ENCODE measurements at regions not wholly inside any gene's neighbourhood (a gene's known extent, or its start where the extent isn't known, plus 50 kb on each side); places are given as distances from the start of the nearest gene placed in this dataset.

DNA sequence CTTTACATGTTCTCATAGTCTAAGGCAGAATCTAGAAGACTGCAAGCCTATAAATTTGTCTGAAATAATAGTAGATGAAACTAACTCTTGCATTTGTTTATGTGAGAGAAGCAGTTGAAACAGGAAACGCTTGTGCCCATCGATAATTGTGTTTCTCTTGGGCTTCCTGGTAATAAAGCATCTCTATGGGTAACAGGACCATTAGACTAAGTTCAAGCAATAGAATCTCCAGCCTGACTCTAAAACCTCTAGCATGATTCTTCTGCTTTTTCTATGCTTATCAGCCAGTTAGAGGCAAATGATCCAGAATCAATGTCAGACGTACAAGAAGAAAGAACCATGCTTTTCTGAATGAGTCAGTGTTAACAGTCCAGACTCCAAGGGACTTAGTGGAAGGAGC lies 1734.4 kb downstream of the LRRC4C start:
- no peak for TF ChIP-seq EZH2 (IDR thresholded peaks at IDR 0.05; ENCODE audit: borderline replicate concordance, low read length)
- TF ChIP-seq CTCF (IDR thresholded peaks at IDR 0.05; ENCODE audit: low read length) = no peak
- H3K9me3 ChIP-seq (ENCODE audit: low read length) = no peaks in the 10 kb centered on the region
- H4K20me1 ChIP-seq (ENCODE audit: insufficient read depth, low read length) = no peaks in the 10 kb centered on the region
- no peaks in the 10 kb centered on the region for H3K4me1 ChIP-seq (ENCODE audit: insufficient read depth, low read length, severe bottlenecking)
- H3K9me2 ChIP-seq (ENCODE audit: low read depth, low read length) = no peaks in the 10 kb centered on the region
- no peaks in the 10 kb centered on the region for H3F3A ChIP-seq (ENCODE audit: insufficient read depth, low read length)
- H3K36me3 ChIP-seq (ENCODE audit: insufficient read depth, low read length) = no peaks in the 10 kb centered on the region
- H3K27ac ChIP-seq (ENCODE audit: low read depth, low read length, poor library complexity, severe bottlenecking) = no peak overlapping the region
- H3K4me2 ChIP-seq (ENCODE audit: low read length) = no peak overlapping the region
- no peak overlapping the region for H3K9ac ChIP-seq (ENCODE audit: low read length)
- no peak overlapping the region for H3K4me3 ChIP-seq (ENCODE audit: low read depth, low read length, poor library complexity, severe bottlenecking)
- no peaks in the 10 kb centered on the region for H3K27me3 ChIP-seq (ENCODE audit: insufficient read depth, low read length)
- H3K79me2 ChIP-seq (ENCODE audit: insufficient read depth, low read length) = no peaks in the 10 kb centered on the region
- no peak overlapping the region for H2AFZ ChIP-seq (ENCODE audit: low read length)

DNA sequence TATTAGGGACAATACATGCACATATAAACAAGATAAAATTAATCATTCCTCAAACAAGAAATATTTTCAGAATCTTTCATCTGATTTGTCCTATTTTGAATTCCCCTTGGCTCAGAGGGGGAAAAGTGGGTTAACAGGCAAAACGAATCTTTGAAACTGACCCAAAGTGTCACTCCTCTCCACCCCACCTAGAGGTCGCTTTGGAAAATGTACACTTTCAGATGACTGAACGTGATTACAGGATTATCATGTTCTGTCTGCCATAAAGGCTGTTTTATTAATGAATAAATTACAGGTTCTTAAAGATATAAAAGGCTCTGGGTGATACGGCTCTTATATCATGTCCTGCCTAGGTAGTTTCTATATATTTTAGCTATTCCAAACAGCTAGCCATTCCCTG lies 1735.0 kb downstream of the LRRC4C start:
- Histone ChIP-seq H3K9me2 (ENCODE audit: low read depth, low read length) (no peaks in the 10 kb centered on the region), H3K4me2 (ENCODE audit: low read length) (no peak overlapping the region), H3K36me3 (ENCODE audit: insufficient read depth, low read length) (no peaks in the 10 kb centered on the region), H3K4me3 (ENCODE audit: low read depth, low read length, poor library complexity, severe bottlenecking) (no peak overlapping the region), H3K27me3 (ENCODE audit: insufficient read depth, low read length) (no peaks in the 10 kb centered on the region), H3K27ac (ENCODE audit: low read depth, low read length, poor library complexity, severe bottlenecking) (no peak overlapping the region), H4K20me1 (ENCODE audit: insufficient read depth, low read length) (no peaks in the 10 kb centered on the region), H2AFZ (ENCODE audit: low read length) (no peak overlapping the region), H3F3A (ENCODE audit: insufficient read depth, low read length) (no peaks in the 10 kb centered on the region), H3K79me2 (ENCODE audit: insufficient read depth, low read length) (no peaks in the 10 kb centered on the region), H3K9ac (ENCODE audit: low read length) (no peak overlapping the region), H3K4me1 (ENCODE audit: insufficient read depth, low read length, severe bottlenecking) (no peaks in the 10 kb centered on the region), H3K9me3 (ENCODE audit: low read length) (no peaks in the 10 kb centered on the region)
- TF ChIP-seq CTCF (IDR thresholded peaks at IDR 0.05; ENCODE audit: low read length) (peak; percentile 7; the same call in 1 of the 2 replicates), EZH2 (IDR thresholded peaks at IDR 0.05; ENCODE audit: borderline replicate concordance, low read length) (no peak)

DNA sequence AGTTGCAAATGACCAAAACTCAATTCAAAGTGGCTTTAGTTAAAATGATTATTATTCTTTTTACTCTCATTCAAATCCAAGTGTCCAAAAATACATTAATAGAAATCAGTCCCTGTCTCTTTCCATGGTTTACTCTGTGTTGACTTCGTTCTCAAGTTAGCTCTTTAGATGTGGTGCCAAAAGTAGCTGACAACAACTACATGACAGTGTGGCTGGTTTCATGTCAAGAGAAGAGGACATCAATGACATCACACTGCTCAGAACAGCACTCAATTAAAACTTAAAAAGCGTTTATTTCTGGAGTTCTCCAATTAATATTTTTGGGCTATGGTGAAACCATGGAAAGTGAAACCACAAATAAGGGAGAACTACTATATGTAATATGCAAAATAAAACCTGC lies 1746.9 kb downstream of the LRRC4C start:
- H2AFZ ChIP-seq (ENCODE audit: low read length) = no peak overlapping the region
- H4K20me1 ChIP-seq (ENCODE audit: insufficient read depth, low read length) = no peaks in the 10 kb centered on the region
- H3K9me2 ChIP-seq (ENCODE audit: low read depth, low read length) = no peaks in the 10 kb centered on the region
- no peak overlapping the region for H3K4me3 ChIP-seq (ENCODE audit: low read depth, low read length, poor library complexity, severe bottlenecking)
- H3K4me2 ChIP-seq (ENCODE audit: low read length) = no peak overlapping the region
- no peaks in the 10 kb centered on the region for H3K27me3 ChIP-seq (ENCODE audit: insufficient read depth, low read length)
- no peaks in the 10 kb centered on the region for H3K36me3 ChIP-seq (ENCODE audit: insufficient read depth, low read length)
- no peak overlapping the region for H3K27ac ChIP-seq (ENCODE audit: low read depth, low read length, poor library complexity, severe bottlenecking)
- no peaks in the 10 kb centered on the region for H3F3A ChIP-seq (ENCODE audit: insufficient read depth, low read length)
- no peaks in the 10 kb centered on the region for H3K79me2 ChIP-seq (ENCODE audit: insufficient read depth, low read length)
- no peak overlapping the region for H3K9ac ChIP-seq (ENCODE audit: low read length)
- no peaks in the 10 kb centered on the region for H3K4me1 ChIP-seq (ENCODE audit: insufficient read depth, low read length, severe bottlenecking)
- TF ChIP-seq EZH2 (IDR thresholded peaks at IDR 0.05; ENCODE audit: borderline replicate concordance, low read length) (no peak), CTCF (IDR thresholded peaks at IDR 0.05; ENCODE audit: low read length) (no peak)
- H3K9me3 ChIP-seq (ENCODE audit: low read length) = no peaks in the 10 kb centered on the region
